ENCODE measurements at regions not wholly inside any gene's neighbourhood (a gene's known extent, or its start where the extent isn't known, plus 50 kb on each side); places are given as distances from the start of the nearest gene placed in this dataset.

DNA sequence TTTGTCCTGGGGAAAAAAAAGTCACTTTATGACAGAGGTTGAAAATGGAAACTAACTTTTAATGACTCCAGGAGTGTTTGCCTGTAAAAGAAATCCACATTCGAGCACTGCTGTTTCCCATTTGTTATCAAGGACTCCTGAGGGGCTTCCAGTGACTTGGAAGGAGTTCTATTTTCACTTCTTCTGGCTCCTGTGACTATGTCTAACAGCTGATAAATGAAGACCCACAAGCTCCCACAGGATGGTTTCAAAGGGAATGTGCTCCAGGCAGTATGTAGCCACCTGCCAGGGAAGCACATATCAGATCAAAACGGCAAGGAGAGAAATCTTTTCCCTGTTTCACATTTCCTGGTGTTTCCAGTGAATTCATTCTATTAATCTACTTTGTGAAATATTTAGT, 159.8 kb upstream of the FAM241A start:
- H3K9me3 ChIP-seq, result no peaks in the 10 kb centered on the region
- H3K27ac ChIP-seq, result no peak overlapping the region
- no peaks in the 10 kb centered on the region for H3K36me3 ChIP-seq
- no peak for TF ChIP-seq POLR2A (IDR thresholded peaks at IDR 0.05)
- no peak for TF ChIP-seq POLR2AphosphoS5 (IDR thresholded peaks at IDR 0.05)
- TF ChIP-seq, protein P1, sequence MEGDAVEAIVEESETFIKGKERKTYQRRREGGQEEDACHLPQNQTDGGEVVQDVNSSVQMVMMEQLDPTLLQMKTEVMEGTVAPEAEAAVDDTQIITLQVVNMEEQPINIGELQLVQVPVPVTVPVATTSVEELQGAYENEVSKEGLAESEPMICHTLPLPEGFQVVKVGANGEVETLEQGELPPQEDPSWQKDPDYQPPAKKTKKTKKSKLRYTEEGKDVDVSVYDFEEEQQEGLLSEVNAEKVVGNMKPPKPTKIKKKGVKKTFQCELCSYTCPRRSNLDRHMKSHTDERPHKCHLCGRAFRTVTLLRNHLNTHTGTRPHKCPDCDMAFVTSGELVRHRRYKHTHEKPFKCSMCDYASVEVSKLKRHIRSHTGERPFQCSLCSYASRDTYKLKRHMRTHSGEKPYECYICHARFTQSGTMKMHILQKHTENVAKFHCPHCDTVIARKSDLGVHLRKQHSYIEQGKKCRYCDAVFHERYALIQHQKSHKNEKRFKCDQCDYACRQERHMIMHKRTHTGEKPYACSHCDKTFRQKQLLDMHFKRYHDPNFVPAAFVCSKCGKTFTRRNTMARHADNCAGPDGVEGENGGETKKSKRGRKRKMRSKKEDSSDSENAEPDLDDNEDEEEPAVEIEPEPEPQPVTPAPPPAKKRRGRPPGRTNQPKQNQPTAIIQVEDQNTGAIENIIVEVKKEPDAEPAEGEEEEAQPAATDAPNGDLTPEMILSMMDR (IDR thresholded peaks at IDR 0.05), result no peak
- peaks cover 4% of the 10 kb centered on the region for H3K27me3 ChIP-seq (replicated peaks; ENCODE audit: insufficient read depth)
- 14% methylated on average over 2 of the region's 2 CpGs for whole genome bisulfite sequencing
- H3K4me3 ChIP-seq, result no peak overlapping the region
- DNase-seq (ENCODE audit: low spot score), result no peak
- H3K4me1 ChIP-seq (replicated peaks), result no peaks in the 10 kb centered on the region
- intact Hi-C loops (cut with DNase I), result no loop called here

DNA sequence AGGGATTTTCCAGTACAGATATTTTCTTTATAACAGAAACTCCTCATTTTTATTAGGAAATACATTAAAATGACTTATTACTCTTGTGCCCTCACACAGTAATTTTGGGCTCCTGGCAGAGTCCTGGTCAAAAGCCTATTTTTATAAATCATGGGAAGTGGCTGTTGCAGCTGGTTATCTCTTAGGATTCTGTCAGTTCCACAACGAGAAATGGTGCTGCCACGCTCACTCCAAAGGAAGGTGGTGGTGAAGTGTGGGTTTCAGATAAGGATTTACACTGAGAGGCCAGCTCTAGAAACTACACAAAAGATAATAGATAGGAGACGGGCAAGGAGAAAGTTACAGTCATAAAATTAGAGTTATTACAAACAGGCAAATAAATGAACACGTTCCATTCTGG, 159.2 kb upstream of the FAM241A start:
- H3K9me3 ChIP-seq, result no peaks in the 10 kb centered on the region
- no peak for DNase-seq (ENCODE audit: low spot score)
- intact Hi-C loops (cut with DNase I), result no loop called here
- no peak for TF ChIP-seq POLR2A (IDR thresholded peaks at IDR 0.05)
- TF ChIP-seq POLR2AphosphoS5 (IDR thresholded peaks at IDR 0.05), result no peak
- TF ChIP-seq, protein P1 (IDR thresholded peaks at IDR 0.05), result no peak
- H3K4me3 ChIP-seq, result no peak overlapping the region
- H3K4me1 ChIP-seq (replicated peaks), result no peaks in the 10 kb centered on the region
- H3K27ac ChIP-seq, result no peak overlapping the region
- peaks cover 4% of the 10 kb centered on the region for H3K27me3 ChIP-seq (replicated peaks; ENCODE audit: insufficient read depth)
- 8% methylated on average over 4 of the region's 4 CpGs for WGBS
- H3K36me3 ChIP-seq, result no peaks in the 10 kb centered on the region

DNA sequence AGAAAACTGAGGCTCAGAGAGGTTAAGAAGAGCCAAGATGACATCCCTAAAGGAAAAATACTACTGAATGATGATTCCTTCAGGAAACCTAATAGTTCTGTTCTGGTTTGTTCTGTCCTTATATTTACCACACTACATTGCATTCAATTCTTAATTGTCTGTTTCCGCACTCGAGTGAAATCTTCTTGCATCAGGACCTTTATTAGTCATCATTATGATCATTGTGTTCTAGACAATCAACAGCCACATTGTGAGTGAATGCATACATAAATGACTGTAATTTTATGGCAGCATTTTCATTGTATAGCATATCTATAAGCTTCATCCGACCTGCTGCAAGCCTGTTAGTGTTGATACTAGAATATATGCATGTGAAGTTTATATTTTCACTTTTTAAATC, 156.7 kb upstream of the FAM241A start:
- TF ChIP-seq POLR2AphosphoS5 (IDR thresholded peaks at IDR 0.05), result no peak
- no peak for TF ChIP-seq POLR2A (IDR thresholded peaks at IDR 0.05)
- TF ChIP-seq, protein P1 (IDR thresholded peaks at IDR 0.05), result no peak
- no peaks in the 10 kb centered on the region for H3K4me1 ChIP-seq (replicated peaks)
- no peaks in the 10 kb centered on the region for H3K9me3 ChIP-seq
- no peaks in the 10 kb centered on the region for H3K36me3 ChIP-seq
- H3K27me3 ChIP-seq (replicated peaks; ENCODE audit: insufficient read depth), result peaks cover 4% of the 10 kb centered on the region
- no peak overlapping the region for H3K27ac ChIP-seq
- no peak overlapping the region for H3K4me3 ChIP-seq
- no peak for DNase-seq (ENCODE audit: low spot score)
- WGBS, result 90% methylated on average over 3 of the region's 3 CpGs
- intact Hi-C loops (cut with DNase I), result no loop called here

DNA sequence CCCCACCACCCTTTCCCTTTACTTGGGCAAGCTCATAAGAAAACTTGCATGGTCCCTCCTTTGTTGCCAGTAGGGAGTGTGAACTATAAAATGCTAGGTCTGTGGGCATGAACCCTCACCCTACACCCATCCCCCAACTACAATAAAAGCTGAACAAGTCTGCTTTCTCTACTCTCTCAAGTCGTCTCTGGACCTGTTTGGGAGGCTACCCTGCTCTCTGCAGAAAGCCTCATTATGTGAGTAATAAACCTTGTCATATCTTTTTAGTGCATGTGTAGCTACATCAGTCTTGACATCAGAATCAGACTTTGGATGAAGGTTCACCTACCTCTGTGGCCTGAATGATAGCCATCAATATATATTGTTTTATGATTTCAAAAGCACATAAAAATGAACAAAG, 155.4 kb upstream of the FAM241A start:
- Histone ChIP-seq H3K27ac (no peak overlapping the region), H3K4me1 (replicated peaks) (no peaks in the 10 kb centered on the region), H3K27me3 (replicated peaks; ENCODE audit: insufficient read depth) (no peaks in the 10 kb centered on the region), H3K4me3 (no peak overlapping the region), H3K9me3 (no peaks in the 10 kb centered on the region), H3K36me3 (no peaks in the 10 kb centered on the region)
- no peak for DNase-seq (ENCODE audit: low spot score)
- intact Hi-C loops (cut with DNase I), result no loop called here
- no peak for TF ChIP-seq POLR2AphosphoS5 (IDR thresholded peaks at IDR 0.05)
- no peak for TF ChIP-seq POLR2A (IDR thresholded peaks at IDR 0.05)
- TF ChIP-seq, protein P1 (IDR thresholded peaks at IDR 0.05), result no peak
- WGBS, result 62% methylated on average over 1 of the region's 1 CpG

- Histone ChIP-seq H3K9me3 (no peaks in the 10 kb centered on the region), H3K4me1 (replicated peaks) (no peaks in the 10 kb centered on the region), H3K4me3 (no peak overlapping the region), H3K27me3 (replicated peaks; ENCODE audit: insufficient read depth) (no peaks in the 10 kb centered on the region), H3K36me3 (no peaks in the 10 kb centered on the region), H3K27ac (no peak overlapping the region)
- 73% methylated on average over 3 of the region's 3 CpGs for WGBS
- TF ChIP-seq POLR2A (IDR thresholded peaks at IDR 0.05), result no peak
- TF ChIP-seq, protein P1 (IDR thresholded peaks at IDR 0.05), result no peak
- intact Hi-C loops (cut with DNase I), result no loop called here
- DNase-seq (ENCODE audit: low spot score), result no peak
Observed at GRCh38 chr4:111991163-111991562, 154.1 kb upstream of the FAM241A start.
